SK-N-MC (cell line): ENCODE measurements at regions not wholly inside any gene's neighbourhood (a gene's known extent, or its start where the extent isn't known, plus 50 kb on each side); places are given as distances from the start of the nearest gene placed in this dataset.

Experiments
- EZH2 ChIP-seq: fragments of 200-600 bp; sonication (generic); IDR thresholded peaks from one replicate; pipeline ENCODE4 v1.6.1; 2017; ENCODE audit warnings: antibody characterized with exemption
- FOXP2 ChIP-seq: optimal IDR thresholded peaks from 2 replicates; pipeline ENCODE3; 2011; ENCODE audit warnings: mild to moderate bottlenecking, moderate library complexity; ENCODE audit not compliant: insufficient read depth; ENCODE audit errors: extremely low read length, control extremely low read depth
- POLR2AphosphoS5 ChIP-seq: IDR thresholded peaks from 2 replicates; pipeline ENCODE4 v1.6.1; 2012; ENCODE audit warnings: mild to moderate bottlenecking, low read depth, low read length, borderline replicate concordance

GRCh38 chrX:109934935-109935334 is 68.0 kb upstream of the TMEM164 start:
- TF ChIP-seq EZH2, result no peak
- TF ChIP-seq POLR2AphosphoS5, result no peak
- no peak for TF ChIP-seq FOXP2
